Keratinocyte (primary cell): ENCODE measurements at regions not wholly inside any gene's neighbourhood (a gene's known extent, or its start where the extent isn't known, plus 50 kb on each side); places are given as distances from the start of the nearest gene placed in this dataset.

ENCODE experiments used
- DNase-seq: peaks from one replicate; pipeline ENCODE4 v3.0.0-alpha.2; 2011; ENCODE audit warnings: low read depth, missing footprints, low spot score
- FAIRE-seq: peaks from 2 replicates; lab custom pipeline; 2011; peaks lifted over from hg19 to GRCh38; lab: Jason Lieb, UNC
- H2AFZ ChIP-seq: 2 replicates; pipeline ENCODE4 v1.6.0; 2012; ENCODE audit warnings: low read length, control low read depth, inconsistent platforms; ENCODE audit not compliant: control insufficient read depth
- H3K27ac ChIP-seq: 2 replicates; pipeline ENCODE4 v1.5.1; 2011; ENCODE audit warnings: low read length; ENCODE audit not compliant: control insufficient read depth, insufficient read depth
- H3K27me3 ChIP-seq: 3 replicates; pipeline ENCODE4 v1.6.0; 2011; ENCODE audit warnings: low read length; ENCODE audit not compliant: control insufficient read depth, insufficient read depth; ENCODE audit errors: extremely low read depth
- H3K36me3 ChIP-seq, 2 experiments: 2 replicates in 1 of 2; 3 replicates in 1 of 2; pipeline ENCODE4 v1.5.1; 2011; ENCODE audit warnings: low read length in 2 of 2, mild to moderate bottlenecking in 1 of 2; ENCODE audit not compliant: control insufficient read depth in 2 of 2, insufficient read depth in 2 of 2; ENCODE audit errors: extremely low read depth in 1 of 2
- H3K4me1 ChIP-seq: 3 replicates; pipeline ENCODE4 v1.5.1; 2011; ENCODE audit warnings: low read length; ENCODE audit not compliant: control insufficient read depth, insufficient read depth; ENCODE audit errors: extremely low read depth
- H3K4me2 ChIP-seq: 3 replicates; pipeline ENCODE4 v1.6.0; 2011; ENCODE audit warnings: low read depth, low read length; ENCODE audit not compliant: control insufficient read depth, insufficient read depth; ENCODE audit errors: extremely low read depth
- H3K4me3 ChIP-seq, 3 experiments: fragments of 200-600 bp in 1 of 3; sonication (generic) in 1 of 3; 2 replicates in 2 of 3; 3 replicates in 1 of 3; pipeline ENCODE4 v1.5.1; 2011 to 2016; ENCODE audit warnings: low read length in 3 of 3, mild to moderate bottlenecking in 3 of 3, control low read depth in 2 of 3, inconsistent platforms in 1 of 3, low read depth in 1 of 3, mixed read lengths in 1 of 3, mixed run types in 1 of 3, moderate library complexity in 1 of 3; ENCODE audit not compliant: control insufficient read depth in 2 of 3, insufficient read depth in 2 of 3; ENCODE audit errors: extremely low read depth in 1 of 3
- H3K79me2 ChIP-seq: 2 replicates; pipeline ENCODE4 v1.6.0; 2012; ENCODE audit warnings: low read length; ENCODE audit not compliant: control insufficient read depth, insufficient read depth
- H3K9ac ChIP-seq: 3 replicates; pipeline ENCODE4 v1.6.0; 2011; ENCODE audit warnings: low read length; ENCODE audit not compliant: control insufficient read depth, insufficient read depth; ENCODE audit errors: extremely low read depth
- H3K9me1 ChIP-seq: 3 replicates; pipeline ENCODE4 v1.6.0; 2011; ENCODE audit warnings: low read length; ENCODE audit not compliant: control insufficient read depth, insufficient read depth; ENCODE audit errors: extremely low read depth
- H3K9me3 ChIP-seq: 2 replicates; pipeline ENCODE4 v1.5.1; 2012; ENCODE audit warnings: low read depth, low read length; ENCODE audit not compliant: control insufficient read depth
- H4K20me1 ChIP-seq: 3 replicates; pipeline ENCODE4 v1.6.0; 2011; ENCODE audit warnings: low read length; ENCODE audit not compliant: control insufficient read depth, insufficient read depth; ENCODE audit errors: extremely low read depth
- CTCF ChIP-seq, 3 experiments: IDR thresholded peaks in 1 of 3; conservative IDR thresholded peaks in 1 of 3; optimal IDR thresholded peaks in 1 of 3; 2 replicates in 2 of 3; 3 replicates in 1 of 3; pipeline versions ENCODE3 to v1.5.1; 2011; ENCODE audit warnings: low read length in 3 of 3, mild to moderate bottlenecking in 3 of 3, moderate library complexity in 2 of 3, control low read depth in 1 of 3, inconsistent platforms in 1 of 3; ENCODE audit not compliant: insufficient read depth in 2 of 3; ENCODE audit errors: extremely low read depth in 1 of 3
- EZH2 ChIP-seq: IDR thresholded peaks from one replicate; pipeline ENCODE4 v1.6.1; 2012; ENCODE audit warnings: inconsistent platforms, mild to moderate bottlenecking, low read length, moderate library complexity
- dilution Hi-C: fragments of 300-500 bp; cut with MboI; formaldehyde crosslinking; loops from one replicate; pipeline ENCODE4 v1.7.0; 2020; ENCODE audit warnings: low sequenced_read_pairs; ENCODE audit not compliant: extremely low pct_ligation_motif_present

GRCh38 chr16:51449441-51449840, 298.4 kb upstream of the SALL1 start:
- Histone ChIP-seq H3K4me3 (no peak overlapping the region), H3K79me2 (no peaks in the 10 kb centered on the region), H3K9me1 (no peaks in the 10 kb centered on the region), H3K4me1 (no peaks in the 10 kb centered on the region), H2AFZ (no peak overlapping the region), H3K9ac (no peak overlapping the region), H3K27me3 (no peaks in the 10 kb centered on the region), H3K27ac (no peak overlapping the region), H4K20me1 (no peaks in the 10 kb centered on the region), H3K9me3 (no peaks in the 10 kb centered on the region), H3K36me3 (no peaks in the 10 kb centered on the region), H3K4me2 (no peak overlapping the region)
- TF ChIP-seq EZH2 (no peak), CTCF (optimal IDR thresholded peaks at IDR 0.05 in 1 of 3, IDR thresholded peaks at IDR 0.05 in 1 of 3, conservative IDR thresholded peaks at IDR 0.05 in 1 of 3; ENCODE audit: extremely low read depth in 1 of 3, insufficient read depth in 2 of 3, low read length in 3 of 3) (no peak)
- DNase-seq (no peak), FAIRE-seq (no peak)
- dilution Hi-C loops = no loop called here

- Histone ChIP-seq H3K27me3 (peaks cover 11% of the 10 kb centered on the region), H3K27ac (no peak overlapping the region), H3K4me1 (no peaks in the 10 kb centered on the region), H3K9ac (no peak overlapping the region), H3K9me1 (no peaks in the 10 kb centered on the region), H3K9me3 (no peaks in the 10 kb centered on the region), H3K4me3 (no peak overlapping the region), H2AFZ (no peak overlapping the region), H3K4me2 (no peak overlapping the region), H3K79me2 (no peaks in the 10 kb centered on the region), H3K36me3 (no peaks in the 10 kb centered on the region), H4K20me1 (no peaks in the 10 kb centered on the region)
- no peak for DNase-seq
- no peak for FAIRE-seq
- dilution Hi-C loops = no loop called here
- TF ChIP-seq CTCF (optimal IDR thresholded peaks at IDR 0.05 in 1 of 3, IDR thresholded peaks at IDR 0.05 in 1 of 3, conservative IDR thresholded peaks at IDR 0.05 in 1 of 3; ENCODE audit: extremely low read depth in 1 of 3, insufficient read depth in 2 of 3, low read length in 3 of 3) (no peak), EZH2 (no peak)
Measured at GRCh38 chr16:51445250-51445649, 294.2 kb upstream of the SALL1 start.
